HepG2 (cell line): ENCODE measurements at regions not wholly inside any gene's neighbourhood (a gene's known extent, or its start where the extent isn't known, plus 50 kb on each side); places are given as distances from the start of the nearest gene placed in this dataset.

Source experiments
- ATAC-seq: fragments of 200-7000 bp; cut with Tn5 transposase; 3 replicates; pipeline ENCODE4 v1.9.1; 2020; ENCODE audit warnings: mild to moderate bottlenecking, moderate library complexity
- BruUV-seq: library from RNA; stranded (reverse); fragments of 400-500 nt; replicated peaks from 2 replicates; lab custom pipeline; 2021; lab: Mats Ljungman, UMichigan
- CTCF ChIA-PET: fragments of 300-600 bp; formaldehyde crosslinking; extraction: SDS; loops from one replicate; lab custom pipeline; 2021; ENCODE audit warnings: low total read pairs, inconsistent platforms, low intra/inter-chr PET ratio; lab: Yijun Ruan, JAX
- POLR2A ChIA-PET: fragments of 350-600 bp; sonication (Branson Sonifier 250); formaldehyde crosslinking; loops from one replicate; lab custom pipeline; 2020; ENCODE audit warnings: antibody characterized with exemption, inconsistent platforms; lab: Yijun Ruan, JAX
- DNase-seq: peaks from one replicate; pipeline ENCODE4 v3.0.0-alpha.2; 2015; ENCODE audit warnings: low spot score
- FAIRE-seq: peaks from 3 replicates; lab custom pipeline; 2011; peaks lifted over from hg19 to GRCh38; lab: Jason Lieb, UNC
- H2AFZ ChIP-seq: one replicate; pipeline ENCODE4 v1.6.1; 2011; ENCODE audit warnings: low read length, inconsistent platforms
- H3K27ac ChIP-seq: fragments of 300-600 bp; 3 replicates; pipeline ENCODE4 v1.8.0; 2011; ENCODE audit warnings: mixed run types, mild to moderate bottlenecking, mixed read lengths, low read length, inconsistent platforms; ENCODE audit not compliant: insufficient read depth; ENCODE audit errors: extremely low read length
- H3K27me3 ChIP-seq, 2 experiments: fragments of 200-600 bp in 1 of 2; 2 replicates in 1 of 2; 3 replicates in 1 of 2; pipeline versions ENCODE4 v1.6.0 to v1.8.0; 2011; ENCODE audit warnings: low read length in 2 of 2, mild to moderate bottlenecking in 2 of 2, moderate library complexity in 2 of 2, inconsistent platforms in 1 of 2; ENCODE audit not compliant: insufficient read depth in 2 of 2, control insufficient read depth in 1 of 2
- H3K36me3 ChIP-seq, 2 experiments: fragments of 200-600 bp in 1 of 2; replicated peaks in 1 of 2; 2 replicates in 1 of 2; 3 replicates in 1 of 2; pipeline versions ENCODE4 v1.5.1 to v1.8.0; 2011; ENCODE audit warnings: low read length in 2 of 2, inconsistent platforms in 1 of 2; ENCODE audit not compliant: insufficient read depth in 2 of 2, control insufficient read depth in 1 of 2
- H3K4me1 ChIP-seq: 2 replicates; pipeline ENCODE4 v1.5.1; 2012; ENCODE audit warnings: low read length, inconsistent platforms; ENCODE audit not compliant: insufficient read depth
- H3K4me2 ChIP-seq: 2 replicates; pipeline ENCODE4 v1.6.0; 2011; ENCODE audit warnings: low read depth, low read length, inconsistent platforms
- H3K4me3 ChIP-seq, 3 experiments: fragments of 200-600 bp in 1 of 3; sonication (generic), shearing (Covaris generic) in 1 of 3; replicated peaks in 1 of 3; 2 replicates each; pipeline ENCODE4 v1.5.1; 2011 to 2016; ENCODE audit warnings: low read length in 3 of 3, inconsistent platforms in 2 of 3, low read depth in 2 of 3, mild to moderate bottlenecking in 2 of 3, control low read depth in 1 of 3, mixed read lengths in 1 of 3; ENCODE audit not compliant: insufficient read depth in 1 of 3
- H3K79me2 ChIP-seq: one replicate; pipeline ENCODE4 v1.6.1; 2011; ENCODE audit warnings: low read length, inconsistent platforms; ENCODE audit not compliant: insufficient read depth
- H3K9ac ChIP-seq: 2 replicates; pipeline ENCODE4 v1.6.0; 2011; ENCODE audit warnings: mild to moderate bottlenecking, low read depth, low read length, inconsistent platforms; ENCODE audit not compliant: insufficient read depth
- H3K9me3 ChIP-seq: 2 replicates; pipeline ENCODE4 v1.5.1; 2012; ENCODE audit warnings: mild to moderate bottlenecking, low read length
- H4K20me1 ChIP-seq: 2 replicates; pipeline ENCODE4 v1.6.0; 2011; ENCODE audit warnings: inconsistent platforms, mild to moderate bottlenecking, low read length, moderate library complexity; ENCODE audit not compliant: insufficient read depth
- ARNTL ChIP-seq: sonication (generic); formaldehyde crosslinking; IDR thresholded peaks from 2 replicates; pipeline ENCODE4 v1.4.0; 2020; ENCODE audit warnings: mild to moderate bottlenecking, missing genetic modification reagents
- FOXA3 ChIP-seq: IDR thresholded peaks from 2 replicates; pipeline ENCODE4 v1.6.1; 2016; ENCODE audit warnings: missing genetic modification reagents, missing compliant biosample characterization
- FOXP4 ChIP-seq: sonication (generic); formaldehyde crosslinking; IDR thresholded peaks from 2 replicates; pipeline ENCODE4 v1.4.0; 2020; ENCODE audit warnings: missing genetic modification reagents
- GFI1 ChIP-seq: sonication (generic); formaldehyde crosslinking; IDR thresholded peaks from 2 replicates; pipeline ENCODE4 v1.5.0; 2020; ENCODE audit warnings: missing genetic modification reagents, mild to moderate bottlenecking, borderline replicate concordance
- ISL2 ChIP-seq: sonication (generic); formaldehyde crosslinking; IDR thresholded peaks from 2 replicates; pipeline ENCODE4 v1.5.0; 2020; ENCODE audit warnings: missing genetic modification reagents
- KAT8 ChIP-seq: IDR thresholded peaks from 2 replicates; pipeline ENCODE4 v1.6.1; 2016; ENCODE audit warnings: missing genetic modification reagents, missing compliant biosample characterization
- MAX ChIP-seq: IDR thresholded peaks from 2 replicates; pipeline ENCODE4 v1.6.1; 2012; ENCODE audit warnings: inconsistent platforms
- MIXL1 ChIP-seq: IDR thresholded peaks from 2 replicates; pipeline ENCODE4 v1.6.1; 2016
- NFYB ChIP-seq: sonication (generic); formaldehyde crosslinking; IDR thresholded peaks from 2 replicates; pipeline ENCODE4 v1.4.0; 2020; ENCODE audit warnings: missing genetic modification reagents
- PAX8 ChIP-seq: sonication (generic); formaldehyde crosslinking; IDR thresholded peaks from 2 replicates; pipeline ENCODE4 v1.8.0; 2022; ENCODE audit warnings: mild to moderate bottlenecking, missing genetic modification reagents, borderline replicate concordance
- PPARG ChIP-seq: conservative IDR thresholded peaks from 2 replicates; pipeline ENCODE4 v1.6.1; 2016; ENCODE audit warnings: missing biosample characterization, missing genetic modification reagents
- RXRB ChIP-seq: IDR thresholded peaks from 2 replicates; pipeline ENCODE4 v1.6.1; 2016; ENCODE audit warnings: borderline replicate concordance, missing genetic modification reagents, missing compliant biosample characterization
- TBL1XR1 ChIP-seq: fragments of 150-350 bp; IDR thresholded peaks from 2 replicates; pipeline ENCODE4 v1.6.1; 2014; ENCODE audit warnings: borderline replicate concordance, low read length; ENCODE audit not compliant: partially characterized antibody
- THAP8 ChIP-seq: sonication (generic); formaldehyde crosslinking; IDR thresholded peaks from 2 replicates; pipeline ENCODE4 v1.5.1; 2020; ENCODE audit warnings: missing genetic modification reagents, mild to moderate bottlenecking, borderline replicate concordance
- XBP1 ChIP-seq: sonication (generic); formaldehyde crosslinking; IDR thresholded peaks from 2 replicates; pipeline ENCODE4 v1.5.0; 2020; ENCODE audit warnings: missing genetic modification reagents
- ZMAT5 ChIP-seq: sonication (generic); formaldehyde crosslinking; IDR thresholded peaks from 2 replicates; pipeline ENCODE4 v1.5.0; 2020; ENCODE audit warnings: mild to moderate bottlenecking, low read depth, missing genetic modification reagents, borderline replicate concordance
- ZNF225 ChIP-seq: sonication (generic); formaldehyde crosslinking; IDR thresholded peaks from 2 replicates; pipeline ENCODE4 v1.4.0; 2020; ENCODE audit warnings: mild to moderate bottlenecking, missing genetic modification reagents
- ZNF256 ChIP-seq: sonication (generic); formaldehyde crosslinking; conservative IDR thresholded peaks from 2 replicates; pipeline ENCODE4 v1.4.0; 2020; ENCODE audit warnings: missing genetic modification reagents
- ZNF317 ChIP-seq: sonication (generic); formaldehyde crosslinking; IDR thresholded peaks from 2 replicates; pipeline ENCODE4 v1.5.0; 2020; ENCODE audit warnings: mild to moderate bottlenecking, missing genetic modification reagents
- ZNF33A ChIP-seq: sonication (generic); formaldehyde crosslinking; IDR thresholded peaks from 2 replicates; pipeline ENCODE4 v1.5.1; 2020; ENCODE audit warnings: missing genetic modification reagents, mild to moderate bottlenecking, moderate library complexity, borderline replicate concordance
- ZNF562 ChIP-seq: sonication (generic); formaldehyde crosslinking; IDR thresholded peaks from 2 replicates; pipeline ENCODE4 v1.8.0; 2022; ENCODE audit warnings: missing genetic modification reagents, borderline replicate concordance
- ZNF629 ChIP-seq: sonication (generic); formaldehyde crosslinking; conservative IDR thresholded peaks from 2 replicates; pipeline ENCODE4 v1.5.0; 2020; ENCODE audit warnings: missing genetic modification reagents
- ZNF660 ChIP-seq: sonication (generic); formaldehyde crosslinking; IDR thresholded peaks from 2 replicates; pipeline ENCODE4 v1.5.1; 2020; ENCODE audit warnings: mild to moderate bottlenecking, low read depth, missing genetic modification reagents, borderline replicate concordance
- ZNF709 ChIP-seq: sonication (generic); formaldehyde crosslinking; IDR thresholded peaks from 2 replicates; pipeline ENCODE4 v1.5.0; 2020; ENCODE audit warnings: mild to moderate bottlenecking, missing genetic modification reagents
- ZSCAN20 ChIP-seq: sonication (generic); formaldehyde crosslinking; IDR thresholded peaks from 2 replicates; pipeline ENCODE4 v1.4.0; 2020; ENCODE audit warnings: missing genetic modification reagents, mild to moderate bottlenecking, borderline replicate concordance
- WGBS: methylation state at CpG from one replicate; pipeline ENCODE4 v1.1.6; 2017; ENCODE audit warnings: low lambda C conversion rate; 5-methylcytosine and 5-hydroxymethylcytosine counted together
- in situ Hi-C: cut with HindIII; loops from 2 replicates; pipeline ENCODE4 v1.10.0; 2017; ENCODE audit warnings: low pct_unique_long_range_greater_than_20kb; ENCODE audit not compliant: extremely low pct_ligation_motif_present
- intact Hi-C: fragments of 100-400 bp; cut with micrococcal nuclease; formaldehyde crosslinking; loops from one replicate; pipeline ENCODE4 v1.10.0; 2022; ENCODE audit not compliant: unreplicated experiment

GRCh38 chr5:74174366-74174765 lies 466.2 kb downstream of the ENC1 start (continued):
- TF ChIP-seq ZMAT5 (CRISPR knock-in tag) (no peak), ZNF225 (CRISPR knock-in tag) (no peak), PAX8 (no peak), ZNF562 (CRISPR knock-in tag) (no peak), TBL1XR1 (no peak), ZSCAN20 (no peak), NFYB (CRISPR knock-in tag) (no peak), ZNF33A (CRISPR knock-in tag) (no peak)

- no peaks in the 10 kb centered on the region for H4K20me1 ChIP-seq
- H3K9me3 ChIP-seq: no peaks in the 10 kb centered on the region
- H3K4me1 ChIP-seq: peaks cover 15% of the 10 kb centered on the region
- 1% methylated on average over 7 of the region's 7 CpGs for WGBS
- FAIRE-seq (no peak), ATAC-seq (peak; percentile 94), DNase-seq (peak; percentile 12)
- H3K27me3 ChIP-seq: peaks cover 1 to 8% of the 10 kb centered on the region in 2 experiments; a peak in 2 of 5 replicates
- no peak overlapping the region for H2AFZ ChIP-seq
- no peak overlapping the region for H3K9ac ChIP-seq
- POLR2A ChIA-PET: no interaction called here
- H3K36me3 ChIP-seq: no peaks in the 10 kb centered on the region
- CTCF ChIA-PET: no interaction called here
- no peak overlapping the region for H3K4me3 ChIP-seq
- no TSS peak for BruUV-seq
- H3K27ac ChIP-seq: no peak overlapping the region
- in situ Hi-C loops: no loop called here
- H3K79me2 ChIP-seq: no peaks in the 10 kb centered on the region
- peak overlapping the region; percentile 28 for H3K4me2 ChIP-seq
- intact Hi-C loops: no loop called here
- TF ChIP-seq KAT8 (CRISPR knock-in tag): no peak
- TF ChIP-seq ZNF256 (CRISPR knock-in tag): no peak
- TF ChIP-seq ZNF660 (CRISPR knock-in tag): no peak
- no peak for TF ChIP-seq ZNF629 (CRISPR knock-in tag)
- TF ChIP-seq ARNTL (CRISPR knock-in tag): no peak
- TF ChIP-seq FOXP4 (CRISPR knock-in tag): peak; percentile 17; the same call in 1 of the 2 replicates
- no peak for TF ChIP-seq MIXL1 (CRISPR knock-in tag)
- 0 out of 2 replicates have a peak, but pooled peaks have one; percentile 19 for TF ChIP-seq FOXA3 (CRISPR knock-in tag)
- no peak for TF ChIP-seq THAP8 (CRISPR knock-in tag)
- TF ChIP-seq RXRB (CRISPR knock-in tag): peak; percentile 62
- TF ChIP-seq XBP1 (CRISPR knock-in tag): no peak
- peak; percentile 83 for TF ChIP-seq PPARG (CRISPR knock-in tag)
- TF ChIP-seq ZNF709: no peak
- 0 out of 2 replicates have a peak, but pooled peaks have one; percentile 51 for TF ChIP-seq ZNF317
- TF ChIP-seq ISL2 (CRISPR knock-in tag): 0 out of 2 replicates have a peak, but pooled peaks have one; percentile 34
- TF ChIP-seq MAX: peak; percentile 24; the same call in 1 of the 2 replicates
- peak; percentile 82 for TF ChIP-seq GFI1 (CRISPR knock-in tag)
Measured at GRCh38 chr5:74173665-74174064, 466.9 kb downstream of the ENC1 start.
